Erythroblast (primary cell): ENCODE measurements at regions not wholly inside any gene's neighbourhood (a gene's known extent, or its start where the extent isn't known, plus 50 kb on each side); places are given as distances from the start of the nearest gene placed in this dataset.

Source experiments
- GATA1 ChIP-seq: IDR thresholded peaks from 2 replicates; pipeline ENCODE4 v1.6.1; 2011; ENCODE audit warnings: low read depth, mild to moderate bottlenecking, control low read depth, low read length, moderate library complexity
- POLR2A ChIP-seq: IDR thresholded peaks from 2 replicates; pipeline ENCODE4 v1.6.1; 2011; ENCODE audit warnings: mild to moderate bottlenecking, low read length

- no peak for TF ChIP-seq POLR2A
- TF ChIP-seq GATA1: no peak
Observed at GRCh38 chr10:36677431-36677768, 448.0 kb upstream of the ANKRD30A start.
